ENCODE measurements at regions not wholly inside any gene's neighbourhood (a gene's known extent, or its start where the extent isn't known, plus 50 kb on each side); places are given as distances from the start of the nearest gene placed in this dataset.
"Not testable (repeated sequence)": the region's sequence is repeated elsewhere in the genome, so short reads cannot be mapped to it uniquely, and the experiment has no call there.

- DNase-seq (ENCODE audit: low read depth): no peak
- TF ChIP-seq CTCF (conservative IDR thresholded peaks at IDR 0.05; ENCODE audit: control insufficient read depth, insufficient read depth, low read depth, low read length): no peak
- H3K4me3 ChIP-seq (ENCODE audit: control insufficient read depth, low read depth, low read length): no peak overlapping the region
Measured at GRCh38 chr13:37289212-37289935, 183.9 kb upstream of the CSNK1A1L start.

GRCh38 chr13:37288057-37288720 lies 182.7 kb upstream of the CSNK1A1L start:
- TF ChIP-seq CTCF (conservative IDR thresholded peaks at IDR 0.05; ENCODE audit: control insufficient read depth, insufficient read depth, low read depth, low read length): no peak
- H3K4me3 ChIP-seq (ENCODE audit: control insufficient read depth, low read depth, low read length): no peak overlapping the region
- no peak for DNase-seq (ENCODE audit: low read depth)

- DNase-seq (ENCODE audit: low read depth); H3K4me3 ChIP-seq (ENCODE audit: control insufficient read depth, low read depth, low read length): not testable (repeated sequence)
Measured at GRCh38 chr13:37280231-37280630, 174.8 kb upstream of the CSNK1A1L start.

GRCh38 chr13:37277435-37278144 lies 172.1 kb upstream of the CSNK1A1L start:
- H3K4me3 ChIP-seq (ENCODE audit: control insufficient read depth, low read depth, low read length): no peak overlapping the region
- peak; percentile 62 for DNase-seq (ENCODE audit: low read depth)
- no peak for TF ChIP-seq CTCF (conservative IDR thresholded peaks at IDR 0.05; ENCODE audit: control insufficient read depth, insufficient read depth, low read depth, low read length)

GRCh38 chr13:37277007-37277406 lies 171.5 kb upstream of the CSNK1A1L start:
- DNase-seq (ENCODE audit: low read depth): no peak
- no peak overlapping the region for H3K4me3 ChIP-seq (ENCODE audit: control insufficient read depth, low read depth, low read length)
- no peak for TF ChIP-seq CTCF (conservative IDR thresholded peaks at IDR 0.05; ENCODE audit: control insufficient read depth, insufficient read depth, low read depth, low read length)

- H3K4me3 ChIP-seq (ENCODE audit: control insufficient read depth, low read depth, low read length): no peak overlapping the region
- TF ChIP-seq CTCF (conservative IDR thresholded peaks at IDR 0.05; ENCODE audit: control insufficient read depth, insufficient read depth, low read depth, low read length): no peak
- no peak for DNase-seq (ENCODE audit: low read depth)
Measured at GRCh38 chr13:37274569-37275497, 169.4 kb upstream of the CSNK1A1L start.

Data from fibroblast of mammary gland (primary cell).